ENCODE measurements at regions not wholly inside any gene's neighbourhood (a gene's known extent, or its start where the extent isn't known, plus 50 kb on each side); places are given as distances from the start of the nearest gene placed in this dataset.

- DNase-seq (ENCODE audit: insufficient read length, low spot score) (no peak), FAIRE-seq (no peak)
- TF ChIP-seq, protein P1, sequence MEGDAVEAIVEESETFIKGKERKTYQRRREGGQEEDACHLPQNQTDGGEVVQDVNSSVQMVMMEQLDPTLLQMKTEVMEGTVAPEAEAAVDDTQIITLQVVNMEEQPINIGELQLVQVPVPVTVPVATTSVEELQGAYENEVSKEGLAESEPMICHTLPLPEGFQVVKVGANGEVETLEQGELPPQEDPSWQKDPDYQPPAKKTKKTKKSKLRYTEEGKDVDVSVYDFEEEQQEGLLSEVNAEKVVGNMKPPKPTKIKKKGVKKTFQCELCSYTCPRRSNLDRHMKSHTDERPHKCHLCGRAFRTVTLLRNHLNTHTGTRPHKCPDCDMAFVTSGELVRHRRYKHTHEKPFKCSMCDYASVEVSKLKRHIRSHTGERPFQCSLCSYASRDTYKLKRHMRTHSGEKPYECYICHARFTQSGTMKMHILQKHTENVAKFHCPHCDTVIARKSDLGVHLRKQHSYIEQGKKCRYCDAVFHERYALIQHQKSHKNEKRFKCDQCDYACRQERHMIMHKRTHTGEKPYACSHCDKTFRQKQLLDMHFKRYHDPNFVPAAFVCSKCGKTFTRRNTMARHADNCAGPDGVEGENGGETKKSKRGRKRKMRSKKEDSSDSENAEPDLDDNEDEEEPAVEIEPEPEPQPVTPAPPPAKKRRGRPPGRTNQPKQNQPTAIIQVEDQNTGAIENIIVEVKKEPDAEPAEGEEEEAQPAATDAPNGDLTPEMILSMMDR (IDR thresholded peaks at IDR 0.05; ENCODE audit: insufficient read depth, missing control alignments), result no peak
Observed at GRCh38 chr11:28512143-28512756, 404.1 kb downstream of the METTL15 start.

GRCh38 chr11:28505232-28505631, 397.0 kb downstream of the METTL15 start:
- TF ChIP-seq, protein P1 (IDR thresholded peaks at IDR 0.05; ENCODE audit: insufficient read depth, missing control alignments), result no peak
- no peak for DNase-seq (ENCODE audit: insufficient read length, low spot score)
- FAIRE-seq, result no peak

DNA sequence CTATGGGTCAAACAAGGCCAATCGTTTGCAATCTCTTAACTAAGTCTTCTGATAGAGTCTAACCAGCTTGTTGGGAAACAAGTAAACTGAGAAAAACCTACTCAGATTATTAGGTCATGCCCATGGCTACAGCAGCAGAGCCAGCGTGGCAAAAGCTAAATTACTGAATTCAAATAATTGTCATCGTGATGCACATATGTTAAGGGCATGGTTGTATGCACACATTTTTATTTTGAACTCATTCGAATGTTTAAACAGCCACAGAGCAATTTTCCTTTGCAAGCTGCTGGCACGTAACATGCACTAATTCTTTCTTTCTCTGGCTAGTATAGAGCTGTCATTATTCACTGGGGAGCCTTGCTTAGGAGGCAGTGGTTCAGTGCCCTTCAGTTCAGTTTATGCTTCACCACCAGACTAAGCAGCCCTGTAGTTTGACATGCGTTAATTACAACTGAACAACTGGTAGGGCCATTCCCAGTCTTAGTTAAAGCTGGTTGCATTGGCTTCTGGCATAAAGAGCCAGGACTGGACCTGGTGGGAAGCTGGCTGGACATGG, 396.4 kb downstream of the METTL15 start:
- FAIRE-seq (no peak), DNase-seq (ENCODE audit: insufficient read length, low spot score) (no peak)
- TF ChIP-seq, protein P1 (IDR thresholded peaks at IDR 0.05; ENCODE audit: insufficient read depth, missing control alignments), result no peak

DNA sequence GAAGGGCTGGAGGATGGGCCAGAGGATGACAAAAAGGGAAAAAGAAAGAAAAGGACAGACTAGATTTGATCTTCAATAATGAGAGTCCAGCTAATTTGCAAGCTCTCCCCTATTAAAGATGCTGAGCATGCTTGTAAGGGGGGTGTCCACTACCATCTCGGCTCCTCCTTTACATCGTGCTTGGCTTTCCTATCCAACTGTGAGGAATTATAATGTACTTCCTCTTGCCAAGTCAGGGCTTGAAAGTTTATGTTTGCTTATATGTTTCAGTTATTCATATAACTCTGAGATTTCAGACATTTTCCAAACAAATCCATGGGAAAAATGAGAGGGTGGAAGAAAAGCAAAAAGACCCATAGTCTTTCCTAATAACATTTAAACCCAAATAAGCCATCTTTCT, 387.1 kb downstream of the METTL15 start:
- TF ChIP-seq, protein P1 (IDR thresholded peaks at IDR 0.05; ENCODE audit: insufficient read depth, missing control alignments), result no peak

GRCh38 chr11:28491431-28491830, 383.2 kb downstream of the METTL15 start:
- FAIRE-seq (no peak), DNase-seq (ENCODE audit: insufficient read length, low spot score) (no peak)
- TF ChIP-seq, protein P1 (IDR thresholded peaks at IDR 0.05; ENCODE audit: insufficient read depth, missing control alignments), result no peak

More for the DNA sequence above, 387.1 kb downstream of the METTL15 start:
- no peak for FAIRE-seq
- no peak for DNase-seq (ENCODE audit: insufficient read length, low spot score)

DNA sequence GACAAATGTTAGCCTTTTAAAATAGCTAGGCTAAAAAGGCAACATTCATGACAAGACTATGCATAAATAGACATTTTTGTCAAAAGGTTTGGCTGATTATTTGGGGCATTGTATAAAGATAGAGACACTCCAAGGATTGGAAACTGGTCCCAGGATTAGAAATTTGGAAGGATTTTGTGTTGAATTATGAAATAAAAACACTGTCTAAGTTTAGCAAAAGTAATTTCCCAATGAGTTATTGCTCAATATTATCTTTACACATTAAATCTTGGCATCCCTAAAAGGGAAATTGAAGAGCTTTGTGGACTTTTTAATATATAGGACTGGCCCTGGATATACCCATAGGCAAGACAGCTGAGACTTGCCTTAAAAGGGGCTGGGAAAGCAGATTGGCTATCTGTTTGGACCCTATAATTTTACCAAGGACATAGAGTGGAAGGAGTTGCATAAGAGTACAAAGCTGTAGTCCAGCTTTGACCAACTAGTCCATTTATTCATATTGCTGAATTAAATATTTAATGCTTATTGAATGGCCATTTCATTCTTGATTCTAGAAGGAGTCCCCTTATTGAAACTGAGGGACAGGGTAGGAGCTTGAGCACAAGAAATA, 382.7 kb downstream of the METTL15 start:
- FAIRE-seq (no peak), DNase-seq (ENCODE audit: insufficient read length, low spot score) (no peak)

More for the DNA sequence above, 382.7 kb downstream of the METTL15 start:
- TF ChIP-seq, protein P1 (IDR thresholded peaks at IDR 0.05; ENCODE audit: insufficient read depth, missing control alignments), result no peak

Measured in D721Med (cell line).